Loucy (cell line): ENCODE measurements at regions not wholly inside any gene's neighbourhood (a gene's known extent, or its start where the extent isn't known, plus 50 kb on each side); places are given as distances from the start of the nearest gene placed in this dataset.

Experiments
- H2AFZ ChIP-seq: fragments of 200-600 bp; sonication (generic); 2 replicates; pipeline ENCODE4 v1.6.0; 2016; ENCODE audit warnings: antibody characterized with exemption, mild to moderate bottlenecking, low read length, moderate library complexity
- H3F3A ChIP-seq: fragments of 200-600 bp; 2 replicates; pipeline ENCODE4 v1.6.0; 2016; ENCODE audit warnings: antibody characterized with exemption, low read depth, mild to moderate bottlenecking
- H3K27me3 ChIP-seq: fragments of 200-600 bp; sonication (generic); 2 replicates; pipeline ENCODE4 v1.6.1; 2014; ENCODE audit warnings: low read length, mild to moderate bottlenecking; ENCODE audit not compliant: insufficient read depth, poor library complexity, severe bottlenecking
- H3K36me3 ChIP-seq: fragments of 200-600 bp; sonication (generic); 2 replicates; pipeline ENCODE4 v1.6.1; 2016; ENCODE audit warnings: low read length; ENCODE audit not compliant: insufficient read depth
- H3K4me1 ChIP-seq: fragments of 200-600 bp; sonication (generic); 2 replicates; pipeline ENCODE4 v1.5.1; 2014; ENCODE audit warnings: low read length, mild to moderate bottlenecking; ENCODE audit not compliant: insufficient read depth, poor library complexity, severe bottlenecking
- H3K4me2 ChIP-seq: fragments of 200-600 bp; sonication (generic); 2 replicates; pipeline ENCODE4 v1.6.0; 2014; ENCODE audit warnings: antibody characterized with exemption, low read length, low read depth, mild to moderate bottlenecking; ENCODE audit not compliant: poor library complexity, severe bottlenecking
- H3K4me3 ChIP-seq: fragments of 200-600 bp; sonication (generic); 2 replicates; pipeline ENCODE4 v1.5.1; 2014; ENCODE audit warnings: low read length, mild to moderate bottlenecking, mixed read lengths; ENCODE audit not compliant: poor library complexity, severe bottlenecking
- H3K79me2 ChIP-seq: fragments of 200-600 bp; sonication (generic); 2 replicates; pipeline ENCODE4 v1.6.1; 2014; ENCODE audit warnings: low read length; ENCODE audit not compliant: insufficient read depth
- H3K9ac ChIP-seq: fragments of 200-600 bp; sonication (generic); 2 replicates; pipeline ENCODE4 v1.6.0; 2014; ENCODE audit warnings: mild to moderate bottlenecking, low read depth, low read length, moderate library complexity; ENCODE audit not compliant: poor library complexity, severe bottlenecking
- H3K9me2 ChIP-seq: fragments of 200-600 bp; sonication (generic); replicated peaks from 2 replicates; pipeline ENCODE4 v1.6.1; 2016; ENCODE audit warnings: low read depth, low read length, mixed read lengths
- H3K9me3 ChIP-seq: fragments of 200-600 bp; sonication (generic); 2 replicates; pipeline ENCODE4 v1.6.1; 2014; ENCODE audit warnings: mild to moderate bottlenecking, antibody characterized with exemption, low read length, low read depth; ENCODE audit not compliant: insufficient read depth
- H4K20me1 ChIP-seq: fragments of 200-600 bp; sonication (generic); 2 replicates; pipeline ENCODE4 v1.6.0; 2014; ENCODE audit warnings: antibody characterized with exemption, low read length, mild to moderate bottlenecking; ENCODE audit not compliant: insufficient read depth, poor library complexity, severe bottlenecking
- EZH2phosphoT487 ChIP-seq: fragments of 200-600 bp; IDR thresholded peaks from 2 replicates; pipeline ENCODE4 v1.6.1; 2018; ENCODE audit warnings: antibody characterized with exemption, mild to moderate bottlenecking, moderate library complexity, borderline replicate concordance
- TF ChIP-seq, protein P1 (sequence below): fragments of 200-600 bp; sonication (generic); conservative IDR thresholded peaks from 2 replicates; pipeline ENCODE4 v1.5.1; 2014; ENCODE audit warnings: mild to moderate bottlenecking, antibody characterized with exemption, low read length

DNA sequence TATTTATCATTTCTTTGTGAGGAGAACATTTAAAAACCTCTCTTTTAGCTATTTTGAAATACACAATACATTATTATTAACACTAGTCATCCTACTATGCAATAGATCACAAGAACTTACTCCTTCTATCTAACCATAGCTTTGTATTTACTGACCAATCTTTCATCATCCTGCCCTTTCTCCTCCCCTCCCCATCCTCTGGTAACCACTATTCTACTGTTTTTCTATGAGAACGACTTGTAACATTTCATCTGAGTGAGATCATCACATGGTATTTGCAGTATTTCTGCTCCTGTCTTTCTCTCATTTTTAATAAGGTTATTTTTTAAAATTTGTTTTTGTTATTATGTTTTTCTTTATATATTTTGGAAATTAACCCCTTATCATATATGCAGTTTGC is 331.8 kb downstream of the TEX13C start:
- H3K4me2 ChIP-seq = no peak overlapping the region
- no peak overlapping the region for H3K9ac ChIP-seq
- H3K79me2 ChIP-seq = no peaks in the 10 kb centered on the region
- H3K9me2 ChIP-seq = no peaks in the 10 kb centered on the region
- no peak overlapping the region for H2AFZ ChIP-seq
- no peak for TF ChIP-seq EZH2phosphoT487
- TF ChIP-seq, protein P1, sequence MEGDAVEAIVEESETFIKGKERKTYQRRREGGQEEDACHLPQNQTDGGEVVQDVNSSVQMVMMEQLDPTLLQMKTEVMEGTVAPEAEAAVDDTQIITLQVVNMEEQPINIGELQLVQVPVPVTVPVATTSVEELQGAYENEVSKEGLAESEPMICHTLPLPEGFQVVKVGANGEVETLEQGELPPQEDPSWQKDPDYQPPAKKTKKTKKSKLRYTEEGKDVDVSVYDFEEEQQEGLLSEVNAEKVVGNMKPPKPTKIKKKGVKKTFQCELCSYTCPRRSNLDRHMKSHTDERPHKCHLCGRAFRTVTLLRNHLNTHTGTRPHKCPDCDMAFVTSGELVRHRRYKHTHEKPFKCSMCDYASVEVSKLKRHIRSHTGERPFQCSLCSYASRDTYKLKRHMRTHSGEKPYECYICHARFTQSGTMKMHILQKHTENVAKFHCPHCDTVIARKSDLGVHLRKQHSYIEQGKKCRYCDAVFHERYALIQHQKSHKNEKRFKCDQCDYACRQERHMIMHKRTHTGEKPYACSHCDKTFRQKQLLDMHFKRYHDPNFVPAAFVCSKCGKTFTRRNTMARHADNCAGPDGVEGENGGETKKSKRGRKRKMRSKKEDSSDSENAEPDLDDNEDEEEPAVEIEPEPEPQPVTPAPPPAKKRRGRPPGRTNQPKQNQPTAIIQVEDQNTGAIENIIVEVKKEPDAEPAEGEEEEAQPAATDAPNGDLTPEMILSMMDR = no peak
- H3K36me3 ChIP-seq = no peaks in the 10 kb centered on the region
- no peaks in the 10 kb centered on the region for H3K9me3 ChIP-seq
- no peaks in the 10 kb centered on the region for H3K27me3 ChIP-seq
- H3F3A ChIP-seq = no peaks in the 10 kb centered on the region
- H3K4me3 ChIP-seq = no peak overlapping the region
- no peaks in the 10 kb centered on the region for H3K4me1 ChIP-seq
- no peaks in the 10 kb centered on the region for H4K20me1 ChIP-seq

DNA sequence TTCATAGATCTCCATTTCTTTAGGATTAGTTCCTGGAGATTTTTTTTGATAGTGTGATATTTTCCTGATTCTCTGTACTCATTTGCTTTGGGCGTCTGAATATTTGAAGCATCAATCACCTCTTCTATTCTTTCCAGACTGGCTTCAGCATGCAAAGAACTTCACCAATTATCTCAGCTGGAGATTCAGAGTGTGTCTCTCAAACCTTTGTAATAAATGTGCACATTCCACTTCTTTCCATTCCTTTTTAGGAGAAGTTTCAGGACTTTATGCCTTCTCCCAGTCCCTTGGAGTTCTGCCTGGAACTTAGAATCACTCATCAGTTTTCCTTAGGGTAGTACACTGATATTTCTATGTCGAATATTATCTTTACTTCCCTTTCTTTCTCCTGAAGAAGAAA is 334.8 kb downstream of the TEX13C start:
- H3K9me2 ChIP-seq = no peaks in the 10 kb centered on the region
- no peaks in the 10 kb centered on the region for H3K4me1 ChIP-seq
- TF ChIP-seq, protein P1 = no peak
- no peak for TF ChIP-seq EZH2phosphoT487
- H3K9me3 ChIP-seq = no peaks in the 10 kb centered on the region
- H4K20me1 ChIP-seq = no peaks in the 10 kb centered on the region
- no peaks in the 10 kb centered on the region for H3K36me3 ChIP-seq
- no peaks in the 10 kb centered on the region for H3K27me3 ChIP-seq
- H3K9ac ChIP-seq = no peak overlapping the region
- no peaks in the 10 kb centered on the region for H3K79me2 ChIP-seq
- H3K4me2 ChIP-seq = no peak overlapping the region
- no peak overlapping the region for H3K4me3 ChIP-seq
- no peaks in the 10 kb centered on the region for H3F3A ChIP-seq
- H2AFZ ChIP-seq = no peak overlapping the region

DNA sequence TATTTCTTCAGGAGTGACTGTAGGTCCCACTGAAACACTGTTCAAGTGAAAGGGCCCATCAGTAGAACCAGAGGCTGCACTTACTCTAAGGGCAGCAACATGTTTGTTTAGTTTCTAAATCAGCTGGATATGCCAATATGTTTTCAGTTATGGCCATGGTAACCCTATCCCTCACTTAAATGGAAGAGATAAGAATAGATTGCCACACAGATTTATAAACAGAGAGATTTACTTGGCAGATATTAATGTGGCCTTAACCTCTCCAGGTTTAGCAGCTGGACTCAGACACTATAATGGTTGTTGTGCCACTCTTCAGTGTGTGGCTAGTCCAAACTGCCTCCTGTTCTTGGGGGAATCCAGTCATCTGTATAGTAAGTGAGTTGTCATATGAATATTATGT is 354.1 kb downstream of the TEX13C start:
- TF ChIP-seq EZH2phosphoT487 = no peak
- TF ChIP-seq, protein P1 = no peak
- no peak overlapping the region for H2AFZ ChIP-seq
- no peak overlapping the region for H3K4me3 ChIP-seq

More for the DNA sequence above, 354.1 kb downstream of the TEX13C start:
- H4K20me1 ChIP-seq = no peaks in the 10 kb centered on the region
- no peaks in the 10 kb centered on the region for H3K9me3 ChIP-seq
- no peaks in the 10 kb centered on the region for H3K27me3 ChIP-seq
- no peaks in the 10 kb centered on the region for H3K36me3 ChIP-seq
- H3F3A ChIP-seq = no peaks in the 10 kb centered on the region
- no peaks in the 10 kb centered on the region for H3K4me1 ChIP-seq
- H3K9me2 ChIP-seq = no peaks in the 10 kb centered on the region
- H3K4me2 ChIP-seq = no peak overlapping the region
- H3K79me2 ChIP-seq = no peaks in the 10 kb centered on the region
- no peak overlapping the region for H3K9ac ChIP-seq
